Epithelial cell of proximal tubule (primary cell): ENCODE measurements at regions not wholly inside any gene's neighbourhood (a gene's known extent, or its start where the extent isn't known, plus 50 kb on each side); places are given as distances from the start of the nearest gene placed in this dataset.
"Not testable (repeated sequence)": the region's sequence is repeated elsewhere in the genome, so short reads cannot be mapped to it uniquely, and the experiment has no call there.

Experiments used
- DNase-seq: peaks from one replicate; pipeline ENCODE4 v3.0.0-alpha.2; 2011; ENCODE audit warnings: low read depth
- H3K4me3 ChIP-seq: 2 replicates; pipeline ENCODE4 v1.5.1; 2011; ENCODE audit warnings: low read depth, mild to moderate bottlenecking, low read length
- CTCF ChIP-seq: conservative IDR thresholded peaks from 2 replicates; pipeline ENCODE4 v1.5.1; 2012; ENCODE audit warnings: low read depth, mild to moderate bottlenecking, low read length

- DNase-seq: no peak
- no peak overlapping the region for H3K4me3 ChIP-seq
- no peak for TF ChIP-seq CTCF
Measured at GRCh38 chr5:153373130-153373498, 117.4 kb upstream of the GRIA1 start.

GRCh38 chr5:153381630-153382029 lies 108.8 kb upstream of the GRIA1 start:
- H3K4me3 ChIP-seq, DNase-seq: not testable (repeated sequence)

- TF ChIP-seq CTCF: no peak
- no peak for DNase-seq
- H3K4me3 ChIP-seq: no peak overlapping the region
Measured at GRCh38 chr5:153390569-153390968, 99.9 kb upstream of the GRIA1 start.

- TF ChIP-seq CTCF: no peak
- H3K4me3 ChIP-seq: no peak overlapping the region
- DNase-seq: no peak
Measured at GRCh38 chr5:153399595-153399994, 90.9 kb upstream of the GRIA1 start.

GRCh38 chr5:153400931-153401330 lies 89.5 kb upstream of the GRIA1 start:
- no peak overlapping the region for H3K4me3 ChIP-seq
- no peak for TF ChIP-seq CTCF
- no peak for DNase-seq

GRCh38 chr5:153402550-153402949 lies 87.9 kb upstream of the GRIA1 start:
- no peak for TF ChIP-seq CTCF
- no peak for DNase-seq
- no peak overlapping the region for H3K4me3 ChIP-seq

GRCh38 chr5:153403470-153403869 lies 87.0 kb upstream of the GRIA1 start:
- TF ChIP-seq CTCF: no peak
- DNase-seq: no peak
- no peak overlapping the region for H3K4me3 ChIP-seq

- DNase-seq: no peak
- H3K4me3 ChIP-seq: no peak overlapping the region
- TF ChIP-seq CTCF: no peak
Measured at GRCh38 chr5:153404747-153405146, 85.7 kb upstream of the GRIA1 start.
